ENCODE measurements at regions not wholly inside any gene's neighbourhood (a gene's known extent, or its start where the extent isn't known, plus 50 kb on each side); places are given as distances from the start of the nearest gene placed in this dataset.

GRCh38 chr21:25240974-25241373 lies 366.3 kb downstream of the MRPL39 start:
- Histone ChIP-seq H3K4me3 (ENCODE audit: low read depth, low read length) (no peak overlapping the region), H3K4me1 (ENCODE audit: control insufficient read depth, insufficient read depth, low read length) (no peaks in the 10 kb centered on the region), H3K36me3 (ENCODE audit: control insufficient read depth, insufficient read depth, low read length) (no peaks in the 10 kb centered on the region), H3K9me3 (ENCODE audit: control insufficient read depth, insufficient read depth, low read depth, low read length) (no peaks in the 10 kb centered on the region), H3K9ac (ENCODE audit: low read length) (no peak overlapping the region), H3K27ac (ENCODE audit: low read depth, low read length) (no peak overlapping the region), H3K27me3 (ENCODE audit: control insufficient read depth, insufficient read depth, low read length) (no peaks in the 10 kb centered on the region)

GRCh38 chr21:25234857-25235801 lies 372.2 kb downstream of the MRPL39 start:
- Histone ChIP-seq H3K27me3 (ENCODE audit: control insufficient read depth, insufficient read depth, low read length) (no peaks in the 10 kb centered on the region), H3K9ac (ENCODE audit: low read length) (no peak overlapping the region), H3K27ac (ENCODE audit: low read depth, low read length) (no peak overlapping the region), H3K9me3 (ENCODE audit: control insufficient read depth, insufficient read depth, low read depth, low read length) (no peaks in the 10 kb centered on the region), H3K36me3 (ENCODE audit: control insufficient read depth, insufficient read depth, low read length) (no peaks in the 10 kb centered on the region), H3K4me3 (ENCODE audit: low read depth, low read length) (no peak overlapping the region), H3K4me1 (ENCODE audit: control insufficient read depth, insufficient read depth, low read length) (no peaks in the 10 kb centered on the region)

- Histone ChIP-seq H3K27ac (ENCODE audit: low read depth, low read length) (no peak overlapping the region), H3K27me3 (ENCODE audit: control insufficient read depth, insufficient read depth, low read length) (no peaks in the 10 kb centered on the region), H3K36me3 (ENCODE audit: control insufficient read depth, insufficient read depth, low read length) (no peaks in the 10 kb centered on the region), H3K9ac (ENCODE audit: low read length) (no peak overlapping the region), H3K4me3 (ENCODE audit: low read depth, low read length) (no peak overlapping the region), H3K4me1 (ENCODE audit: control insufficient read depth, insufficient read depth, low read length) (no peaks in the 10 kb centered on the region), H3K9me3 (ENCODE audit: control insufficient read depth, insufficient read depth, low read depth, low read length) (peaks cover 9% of the 10 kb centered on the region; the same call in 1 of the 2 replicates)
Measured at GRCh38 chr21:25220954-25221353, 386.3 kb downstream of the MRPL39 start.

GRCh38 chr21:25220169-25220568 lies 387.1 kb downstream of the MRPL39 start:
- Histone ChIP-seq H3K9ac (ENCODE audit: low read length) (no peak overlapping the region), H3K27ac (ENCODE audit: low read depth, low read length) (no peak overlapping the region)

GRCh38 chr21:25215698-25216384 lies 391.4 kb downstream of the MRPL39 start:
- no peaks in the 10 kb centered on the region for H3K36me3 ChIP-seq (ENCODE audit: control insufficient read depth, insufficient read depth, low read length)
- H3K9ac ChIP-seq (ENCODE audit: low read length), result no peak overlapping the region
- no peak overlapping the region for H3K27ac ChIP-seq (ENCODE audit: low read depth, low read length)
- H3K9me3 ChIP-seq (ENCODE audit: control insufficient read depth, insufficient read depth, low read depth, low read length), result peaks cover 4% of the 10 kb centered on the region; the same call in 1 of the 2 replicates
- H3K4me3 ChIP-seq (ENCODE audit: low read depth, low read length), result no peak overlapping the region
- H3K27me3 ChIP-seq (ENCODE audit: control insufficient read depth, insufficient read depth, low read length), result no peaks in the 10 kb centered on the region
- H3K4me1 ChIP-seq (ENCODE audit: control insufficient read depth, insufficient read depth, low read length), result no peaks in the 10 kb centered on the region

More at GRCh38 chr21:25220169-25220568, 387.1 kb downstream of the MRPL39 start:
- H3K4me1 ChIP-seq (ENCODE audit: control insufficient read depth, insufficient read depth, low read length), result no peaks in the 10 kb centered on the region
- H3K9me3 ChIP-seq (ENCODE audit: control insufficient read depth, insufficient read depth, low read depth, low read length), result peaks cover 9% of the 10 kb centered on the region; the same call in 1 of the 2 replicates
- H3K4me3 ChIP-seq (ENCODE audit: low read depth, low read length), result no peak overlapping the region
- no peaks in the 10 kb centered on the region for H3K27me3 ChIP-seq (ENCODE audit: control insufficient read depth, insufficient read depth, low read length)
- H3K36me3 ChIP-seq (ENCODE audit: control insufficient read depth, insufficient read depth, low read length), result no peaks in the 10 kb centered on the region

- H3K9ac ChIP-seq (ENCODE audit: low read length), result no peak overlapping the region
- no peak overlapping the region for H3K4me3 ChIP-seq (ENCODE audit: low read depth, low read length)
- no peaks in the 10 kb centered on the region for H3K27me3 ChIP-seq (ENCODE audit: control insufficient read depth, insufficient read depth, low read length)
- H3K9me3 ChIP-seq (ENCODE audit: control insufficient read depth, insufficient read depth, low read depth, low read length), result 0 out of 2 replicates have a peak, but pooled peaks cover 3% of the 10 kb centered on the region
- H3K4me1 ChIP-seq (ENCODE audit: control insufficient read depth, insufficient read depth, low read length), result no peaks in the 10 kb centered on the region
- no peaks in the 10 kb centered on the region for H3K36me3 ChIP-seq (ENCODE audit: control insufficient read depth, insufficient read depth, low read length)
- no peak overlapping the region for H3K27ac ChIP-seq (ENCODE audit: low read depth, low read length)
Measured at GRCh38 chr21:25214676-25215075, 392.6 kb downstream of the MRPL39 start.

GRCh38 chr21:25199944-25200343 lies 407.3 kb downstream of the MRPL39 start:
- Histone ChIP-seq H3K9me3 (ENCODE audit: control insufficient read depth, insufficient read depth, low read depth, low read length) (0 out of 2 replicates have a peak, but pooled peaks cover 4% of the 10 kb centered on the region), H3K27me3 (ENCODE audit: control insufficient read depth, insufficient read depth, low read length) (no peaks in the 10 kb centered on the region), H3K4me1 (ENCODE audit: control insufficient read depth, insufficient read depth, low read length) (no peaks in the 10 kb centered on the region), H3K36me3 (ENCODE audit: control insufficient read depth, insufficient read depth, low read length) (no peaks in the 10 kb centered on the region), H3K9ac (ENCODE audit: low read length) (no peak overlapping the region), H3K27ac (ENCODE audit: low read depth, low read length) (no peak overlapping the region), H3K4me3 (ENCODE audit: low read depth, low read length) (no peak overlapping the region)

- Histone ChIP-seq H3K4me1 (ENCODE audit: control insufficient read depth, insufficient read depth, low read length) (no peaks in the 10 kb centered on the region), H3K27ac (ENCODE audit: low read depth, low read length) (no peak overlapping the region), H3K9me3 (ENCODE audit: control insufficient read depth, insufficient read depth, low read depth, low read length) (no peaks in the 10 kb centered on the region), H3K4me3 (ENCODE audit: low read depth, low read length) (no peak overlapping the region), H3K36me3 (ENCODE audit: control insufficient read depth, insufficient read depth, low read length) (no peaks in the 10 kb centered on the region), H3K27me3 (ENCODE audit: control insufficient read depth, insufficient read depth, low read length) (no peaks in the 10 kb centered on the region), H3K9ac (ENCODE audit: low read length) (no peak overlapping the region)
Measured at GRCh38 chr21:25191141-25191540, 416.1 kb downstream of the MRPL39 start.

GRCh38 chr21:25189497-25189896 lies 417.8 kb downstream of the MRPL39 start:
- H3K9me3 ChIP-seq (ENCODE audit: control insufficient read depth, insufficient read depth, low read depth, low read length), result no peaks in the 10 kb centered on the region
- H3K4me1 ChIP-seq (ENCODE audit: control insufficient read depth, insufficient read depth, low read length), result no peaks in the 10 kb centered on the region
- H3K4me3 ChIP-seq (ENCODE audit: low read depth, low read length), result no peak overlapping the region
- H3K27ac ChIP-seq (ENCODE audit: low read depth, low read length), result no peak overlapping the region
- H3K9ac ChIP-seq (ENCODE audit: low read length), result no peak overlapping the region
- no peaks in the 10 kb centered on the region for H3K27me3 ChIP-seq (ENCODE audit: control insufficient read depth, insufficient read depth, low read length)
- no peaks in the 10 kb centered on the region for H3K36me3 ChIP-seq (ENCODE audit: control insufficient read depth, insufficient read depth, low read length)

GRCh38 chr21:25188677-25189079 lies 418.6 kb downstream of the MRPL39 start:
- H3K4me3 ChIP-seq (ENCODE audit: low read depth, low read length), result no peak overlapping the region
- H3K9me3 ChIP-seq (ENCODE audit: control insufficient read depth, insufficient read depth, low read depth, low read length), result no peaks in the 10 kb centered on the region

GRCh38 chr21:25186273-25186672 lies 421.0 kb downstream of the MRPL39 start:
- Histone ChIP-seq H3K36me3 (ENCODE audit: control insufficient read depth, insufficient read depth, low read length) (no peaks in the 10 kb centered on the region), H3K27me3 (ENCODE audit: control insufficient read depth, insufficient read depth, low read length) (no peaks in the 10 kb centered on the region), H3K27ac (ENCODE audit: low read depth, low read length) (no peak overlapping the region), H3K4me1 (ENCODE audit: control insufficient read depth, insufficient read depth, low read length) (no peaks in the 10 kb centered on the region), H3K9ac (ENCODE audit: low read length) (no peak overlapping the region), H3K4me3 (ENCODE audit: low read depth, low read length) (no peak overlapping the region), H3K9me3 (ENCODE audit: control insufficient read depth, insufficient read depth, low read depth, low read length) (no peaks in the 10 kb centered on the region)

More at GRCh38 chr21:25188677-25189079, 418.6 kb downstream of the MRPL39 start:
- Histone ChIP-seq H3K4me1 (ENCODE audit: control insufficient read depth, insufficient read depth, low read length) (no peaks in the 10 kb centered on the region), H3K27ac (ENCODE audit: low read depth, low read length) (no peak overlapping the region), H3K27me3 (ENCODE audit: control insufficient read depth, insufficient read depth, low read length) (no peaks in the 10 kb centered on the region), H3K36me3 (ENCODE audit: control insufficient read depth, insufficient read depth, low read length) (no peaks in the 10 kb centered on the region), H3K9ac (ENCODE audit: low read length) (no peak overlapping the region)

All from HUES6 (cell line).